Mucosa of rectum (tissue), 2 donors: ENCODE measurements at regions not wholly inside any gene's neighbourhood (a gene's known extent, or its start where the extent isn't known, plus 50 kb on each side); places are given as distances from the start of the nearest gene placed in this dataset.

Experiments used
- H3K27ac ChIP-seq, 2 donors: one replicate each; pipeline ENCODE4 v1.7.0; 2013; ENCODE audit warnings: inconsistent platforms in 2 of 2, low read depth in 2 of 2, low read length in 2 of 2
- H3K27me3 ChIP-seq, 2 donors: one replicate each; pipeline ENCODE4 v1.7.0; 2013; ENCODE audit warnings: low read length in 2 of 2; ENCODE audit not compliant: control insufficient read depth in 2 of 2, insufficient read depth in 2 of 2
- H3K36me3 ChIP-seq, 2 donors: one replicate each; pipeline ENCODE4 v1.7.0; 2013; ENCODE audit warnings: low read length in 2 of 2; ENCODE audit not compliant: control insufficient read depth in 2 of 2, insufficient read depth in 2 of 2
- H3K4me1 ChIP-seq, 2 donors: one replicate each; pipeline ENCODE4 v1.7.0; 2013; ENCODE audit warnings: low read length in 2 of 2, mild to moderate bottlenecking in 1 of 2; ENCODE audit not compliant: control insufficient read depth in 2 of 2, insufficient read depth in 2 of 2
- H3K4me3 ChIP-seq, 2 donors: one replicate each; pipeline ENCODE4 v1.7.0; 2013; ENCODE audit warnings: low read length in 2 of 2
- H3K9ac ChIP-seq, 2 donors: one replicate each; pipeline ENCODE4 v1.7.0; 2013; ENCODE audit warnings: low read length in 2 of 2, low read depth in 1 of 2, mild to moderate bottlenecking in 1 of 2
- H3K9me3 ChIP-seq, 2 donors: one replicate each; pipeline ENCODE4 v1.7.0; 2013; ENCODE audit warnings: low read length in 2 of 2; ENCODE audit not compliant: control insufficient read depth in 2 of 2
- donor health status: healthy.
- donor health status: Normal muscosa, but diverticular disease.

DNA sequence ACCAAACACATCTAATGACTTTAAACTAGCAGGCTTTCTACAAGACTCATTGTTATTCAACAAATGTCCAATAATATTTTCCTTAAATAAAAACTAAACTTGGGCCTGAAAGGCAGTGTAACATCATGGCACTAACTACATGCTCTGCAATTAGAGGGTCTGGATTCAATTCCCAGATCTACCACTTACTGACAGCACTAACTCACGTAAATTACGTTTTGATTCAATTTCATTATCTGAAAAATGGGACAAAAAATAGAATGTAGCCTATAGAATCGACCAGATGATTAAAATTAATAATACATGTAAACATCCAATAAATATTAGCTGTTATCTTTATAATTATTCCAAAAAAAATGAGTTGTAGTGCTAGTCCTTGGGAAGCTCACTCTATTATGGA, 98.0 kb upstream of the DDX18 start:
- Histone ChIP-seq H3K27ac (no peak overlapping the region), H3K4me1 (no peaks in the 10 kb centered on the region), H3K9ac (no peak overlapping the region), H3K36me3 (no peaks in the 10 kb centered on the region), H3K27me3 (no peaks in the 10 kb centered on the region), H3K9me3 (no peaks in the 10 kb centered on the region), H3K4me3 (no peak overlapping the region)

DNA sequence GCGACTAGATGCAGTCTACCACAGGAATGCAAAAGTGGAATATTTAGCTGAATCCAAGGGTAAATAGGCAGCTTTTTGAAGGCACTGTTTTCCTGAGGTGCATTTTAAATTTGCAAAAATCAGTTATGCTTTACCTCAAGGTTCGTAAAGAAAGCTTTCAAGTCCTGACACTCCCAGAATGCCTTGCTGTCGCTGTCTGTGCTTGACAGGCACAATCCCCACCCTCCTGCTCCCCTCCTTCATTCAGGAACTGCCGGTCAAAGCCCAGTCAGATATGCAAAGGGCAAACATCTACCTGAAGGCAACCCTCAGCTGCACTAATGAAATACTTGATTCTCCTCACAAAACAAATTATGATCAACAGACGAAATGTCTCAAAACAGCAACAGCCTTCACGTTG, 97.4 kb upstream of the DDX18 start:
- no peaks in the 10 kb centered on the region for H3K36me3 ChIP-seq
- H3K4me1 ChIP-seq = no peaks in the 10 kb centered on the region
- H3K27me3 ChIP-seq = no peaks in the 10 kb centered on the region
- H3K27ac ChIP-seq = no peak overlapping the region
- H3K4me3 ChIP-seq = no peak overlapping the region
- no peaks in the 10 kb centered on the region for H3K9me3 ChIP-seq
- H3K9ac ChIP-seq = no peak overlapping the region

DNA sequence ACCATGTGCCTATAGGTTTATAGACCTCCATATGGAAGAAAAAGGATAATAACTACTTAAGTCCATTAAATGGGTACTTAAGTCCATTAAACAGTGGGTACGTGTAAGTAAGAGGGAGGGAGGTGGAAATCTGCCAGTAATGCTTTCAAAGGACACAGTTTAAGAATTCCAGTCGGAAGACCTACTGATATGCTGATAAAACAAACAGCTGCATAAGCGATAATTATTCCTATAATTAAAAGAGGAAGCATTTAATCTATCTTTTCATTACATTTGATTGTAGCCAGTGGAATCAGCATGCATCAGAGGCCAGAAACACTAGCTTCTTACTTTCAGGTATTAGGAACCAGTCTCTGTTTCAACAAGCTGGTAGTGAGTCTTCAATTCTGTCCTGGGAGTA, 96.4 kb upstream of the DDX18 start:
- Histone ChIP-seq H3K27ac (no peak overlapping the region), H3K9ac (no peak overlapping the region), H3K27me3 (no peaks in the 10 kb centered on the region), H3K9me3 (no peaks in the 10 kb centered on the region), H3K4me3 (no peak overlapping the region), H3K36me3 (no peaks in the 10 kb centered on the region), H3K4me1 (no peaks in the 10 kb centered on the region)

DNA sequence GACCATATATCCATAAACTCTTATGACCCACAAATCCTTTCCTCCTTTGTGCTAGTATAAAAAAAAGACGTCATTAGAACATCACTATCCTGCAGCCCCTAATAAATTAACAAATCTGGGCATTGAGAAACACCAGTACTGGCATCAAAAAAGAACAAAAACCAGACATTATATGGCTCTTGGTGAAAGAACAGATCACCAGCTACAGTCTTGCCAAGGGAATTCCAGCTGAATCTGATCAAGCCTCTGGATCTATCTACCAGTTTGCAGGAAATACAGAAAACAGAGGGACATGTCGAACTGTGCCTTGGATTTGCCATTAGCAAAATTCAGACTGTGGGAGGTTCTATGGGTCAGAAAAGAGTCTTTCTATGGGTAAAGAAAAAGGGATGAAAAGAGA, 93.7 kb upstream of the DDX18 start:
- Histone ChIP-seq H3K4me1 (no peaks in the 10 kb centered on the region), H3K27ac (no peak overlapping the region), H3K9me3 (no peaks in the 10 kb centered on the region), H3K4me3 (no peak overlapping the region), H3K9ac (no peak overlapping the region), H3K27me3 (no peaks in the 10 kb centered on the region), H3K36me3 (no peaks in the 10 kb centered on the region)

DNA sequence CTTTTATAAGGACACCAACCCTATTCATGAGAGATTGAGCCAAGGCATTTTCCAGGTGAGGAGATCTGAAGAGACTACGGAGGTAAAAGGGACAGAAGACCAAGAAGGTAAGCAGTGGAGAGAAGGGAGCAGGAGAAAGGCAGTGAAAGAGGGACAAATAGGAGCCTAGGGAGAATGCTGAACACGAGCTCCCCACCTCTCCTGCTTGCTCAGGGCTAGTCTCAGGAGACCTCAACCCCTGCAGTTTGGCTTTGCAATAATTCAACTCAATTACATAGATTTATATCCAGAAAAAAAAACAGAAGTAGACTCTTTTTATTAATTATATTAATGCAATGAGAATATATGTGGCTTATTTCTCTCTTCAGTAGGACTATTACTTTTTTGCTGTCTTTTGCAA, 91.0 kb upstream of the DDX18 start:
- H3K4me3 ChIP-seq = no peak overlapping the region
- H3K9ac ChIP-seq = no peak overlapping the region
- H3K36me3 ChIP-seq = no peaks in the 10 kb centered on the region
- H3K4me1 ChIP-seq = no peaks in the 10 kb centered on the region
- H3K27ac ChIP-seq = no peak overlapping the region
- H3K27me3 ChIP-seq = no peaks in the 10 kb centered on the region
- H3K9me3 ChIP-seq = no peaks in the 10 kb centered on the region

DNA sequence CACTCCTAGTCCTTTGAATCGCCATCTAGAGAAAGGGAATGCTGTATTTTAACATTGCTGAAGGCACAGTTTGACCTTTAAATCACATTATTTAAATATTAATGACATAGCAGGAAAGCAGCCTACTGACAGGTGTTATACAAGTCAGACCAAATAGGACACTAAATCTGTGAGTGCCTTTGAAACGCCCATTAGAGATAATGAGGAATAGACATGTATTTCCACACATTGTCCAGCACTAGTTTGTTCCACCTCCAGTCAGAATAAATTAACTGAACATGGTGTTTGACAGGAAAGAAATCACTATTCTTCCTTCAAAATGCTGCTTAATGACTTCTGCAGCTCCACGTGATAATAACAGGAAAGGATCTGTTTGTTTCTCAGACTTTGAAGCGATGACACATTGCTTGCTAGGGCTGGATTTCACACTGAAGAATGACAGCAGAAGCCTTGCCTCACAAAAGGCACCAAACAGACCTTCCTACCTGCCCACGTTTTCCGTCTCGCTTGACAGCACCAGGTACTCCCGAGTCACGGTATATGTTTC, 90.5 kb upstream of the DDX18 start:
- Histone ChIP-seq H3K27me3 (no peaks in the 10 kb centered on the region), H3K36me3 (no peaks in the 10 kb centered on the region), H3K4me1 (no peaks in the 10 kb centered on the region), H3K9me3 (no peaks in the 10 kb centered on the region), H3K4me3 (no peak overlapping the region), H3K9ac (no peak overlapping the region), H3K27ac (no peak overlapping the region)

DNA sequence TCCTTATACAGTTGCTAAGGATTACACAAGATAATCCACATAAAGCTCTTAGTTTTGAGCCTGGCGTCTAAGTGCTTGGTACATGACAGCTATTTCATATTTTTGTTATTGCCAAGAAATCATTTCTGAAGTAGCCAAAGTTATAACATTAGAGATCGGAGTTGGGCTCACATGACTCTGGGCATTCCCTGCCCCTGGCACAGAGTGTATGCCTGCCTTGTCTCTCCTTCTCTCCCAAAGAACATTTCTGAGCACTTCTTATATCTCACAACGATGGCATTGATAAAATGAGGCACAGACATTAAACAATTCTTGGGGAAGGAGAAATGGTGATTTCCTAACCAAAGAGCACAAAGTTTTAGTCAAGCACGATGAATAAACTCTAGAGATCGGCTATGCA, 87.7 kb upstream of the DDX18 start:
- Histone ChIP-seq H3K27ac (no peak overlapping the region), H3K36me3 (no peaks in the 10 kb centered on the region), H3K4me3 (no peak overlapping the region), H3K27me3 (no peaks in the 10 kb centered on the region), H3K4me1 (no peaks in the 10 kb centered on the region), H3K9ac (no peak overlapping the region), H3K9me3 (no peaks in the 10 kb centered on the region)

DNA sequence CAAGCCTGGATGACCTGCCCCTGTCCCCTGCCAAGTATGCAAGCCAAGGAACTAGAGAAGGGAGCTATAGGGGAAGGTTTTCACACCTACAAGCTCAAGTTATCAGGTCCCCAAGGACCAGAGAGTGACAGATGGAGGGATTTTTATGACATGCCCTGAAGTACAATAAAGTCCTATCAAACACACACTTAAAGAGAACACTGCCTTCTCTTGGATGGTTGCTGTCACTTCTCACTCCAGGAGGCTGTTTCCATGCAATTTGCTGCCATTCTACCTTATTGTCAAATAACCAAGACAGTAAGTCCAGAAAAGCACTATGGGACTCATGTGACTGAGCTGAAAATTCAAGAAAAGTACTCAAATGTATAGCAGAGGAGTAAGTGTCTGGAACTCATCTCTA, 76.6 kb upstream of the DDX18 start:
- H3K9ac ChIP-seq = no peak overlapping the region
- H3K4me3 ChIP-seq = no peak overlapping the region
- no peaks in the 10 kb centered on the region for H3K27me3 ChIP-seq
- H3K27ac ChIP-seq = no peak overlapping the region
- no peaks in the 10 kb centered on the region for H3K36me3 ChIP-seq
- H3K4me1 ChIP-seq = no peaks in the 10 kb centered on the region
- H3K9me3 ChIP-seq = no peaks in the 10 kb centered on the region

DNA sequence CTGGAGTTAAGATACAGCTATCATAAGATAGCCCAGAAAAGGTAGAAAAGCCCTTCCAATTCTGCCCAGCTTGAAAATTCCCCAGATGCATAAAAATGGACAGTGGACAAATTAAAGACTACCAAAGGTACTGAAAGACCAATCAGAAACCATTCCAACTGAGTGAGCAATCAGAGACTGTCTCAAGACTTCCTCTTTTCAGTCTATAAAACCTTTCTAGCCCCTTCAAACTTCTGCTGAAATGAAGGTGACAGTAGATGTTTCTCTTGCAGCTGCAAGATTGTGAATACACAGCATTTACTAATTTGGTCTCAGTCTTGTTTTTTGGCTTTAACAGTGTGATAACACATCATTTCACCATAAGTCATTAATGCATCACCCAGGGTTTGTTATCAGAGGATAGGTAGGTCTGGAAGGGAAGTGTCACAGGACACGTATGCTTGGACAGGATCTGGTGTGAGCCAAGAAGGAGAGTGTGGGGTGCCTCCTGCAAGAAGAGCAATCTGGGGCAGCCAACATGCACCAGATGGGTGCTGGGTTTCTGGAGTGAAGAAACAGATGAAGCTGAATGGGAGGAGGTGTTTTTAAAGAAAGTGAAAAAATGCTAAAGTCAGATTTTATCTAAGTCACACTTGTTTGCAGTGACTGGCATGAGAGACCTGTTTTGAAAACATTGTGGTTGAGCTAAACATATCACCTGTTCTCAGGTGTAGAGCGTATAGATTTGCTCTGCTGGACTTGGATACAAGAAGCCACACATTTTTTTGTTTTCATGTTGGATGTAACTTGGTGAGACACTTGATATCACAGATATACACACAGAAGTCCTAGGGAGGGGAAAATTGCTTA, 75.3 kb upstream of the DDX18 start:
- no peak overlapping the region for H3K9ac ChIP-seq
- no peaks in the 10 kb centered on the region for H3K9me3 ChIP-seq
- no peak overlapping the region for H3K27ac ChIP-seq
- H3K4me1 ChIP-seq = no peaks in the 10 kb centered on the region
- no peaks in the 10 kb centered on the region for H3K27me3 ChIP-seq
- H3K4me3 ChIP-seq = no peak overlapping the region
- H3K36me3 ChIP-seq = no peaks in the 10 kb centered on the region

DNA sequence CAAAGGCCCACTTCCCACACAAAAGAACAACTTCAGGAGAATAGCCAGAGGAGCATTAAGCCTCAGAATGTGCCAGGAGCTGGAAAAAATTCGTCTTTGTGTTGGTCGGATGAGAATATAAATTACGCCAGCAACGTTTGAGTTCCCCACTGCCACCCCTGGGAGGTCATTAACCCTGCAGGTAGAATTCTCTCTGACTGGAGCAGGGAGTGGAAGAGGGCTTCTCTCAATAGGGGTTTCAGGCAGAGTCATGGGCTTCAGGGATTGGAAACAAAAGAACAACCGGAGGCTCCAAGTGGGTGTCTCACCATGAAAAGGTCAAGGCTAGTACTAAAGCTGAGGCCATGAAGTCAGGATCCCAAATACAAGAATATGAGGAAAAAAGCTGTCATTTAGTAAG, 69.0 kb upstream of the DDX18 start:
- H3K27ac ChIP-seq = no peak overlapping the region
- no peaks in the 10 kb centered on the region for H3K27me3 ChIP-seq
- H3K36me3 ChIP-seq = no peaks in the 10 kb centered on the region
- no peaks in the 10 kb centered on the region for H3K4me1 ChIP-seq
- no peaks in the 10 kb centered on the region for H3K9me3 ChIP-seq
- no peak overlapping the region for H3K4me3 ChIP-seq
- no peak overlapping the region for H3K9ac ChIP-seq
